CD4-positive, alpha-beta T cell treated with Interleukin-15 for 4 hours (primary cell): ENCODE measurements at regions not wholly inside any gene's neighbourhood (a gene's known extent, or its start where the extent isn't known, plus 50 kb on each side); places are given as distances from the start of the nearest gene placed in this dataset.
"Not testable (repeated sequence)": the region's sequence is repeated elsewhere in the genome, so short reads cannot be mapped to it uniquely, and the experiment has no call there.

Source experiments
- DNase-seq: peaks from one replicate; pipeline ENCODE4 v3.0.0-alpha.2; 2020; ENCODE audit warnings: low spot score

DNA sequence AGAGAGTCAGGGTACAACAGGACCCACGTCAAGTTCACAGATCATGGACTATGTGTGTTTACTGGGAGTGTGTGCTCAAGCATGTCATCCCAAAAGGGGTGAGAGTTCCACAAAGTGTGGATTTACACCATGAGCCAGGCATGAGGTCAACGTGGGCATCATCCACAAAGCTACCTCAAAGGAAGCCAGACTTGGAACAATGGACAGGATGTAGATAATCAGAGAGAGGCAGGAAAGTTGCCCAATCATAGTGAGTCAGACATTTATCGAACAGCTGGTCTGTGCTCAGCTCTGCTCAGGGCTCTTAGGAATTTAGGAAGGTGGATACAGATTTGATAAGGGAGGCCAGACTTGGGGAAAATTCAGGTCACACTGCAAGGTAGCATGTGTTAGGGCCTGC, 317.2 kb upstream of the CDYL start:
- DNase-seq: no peak

DNA sequence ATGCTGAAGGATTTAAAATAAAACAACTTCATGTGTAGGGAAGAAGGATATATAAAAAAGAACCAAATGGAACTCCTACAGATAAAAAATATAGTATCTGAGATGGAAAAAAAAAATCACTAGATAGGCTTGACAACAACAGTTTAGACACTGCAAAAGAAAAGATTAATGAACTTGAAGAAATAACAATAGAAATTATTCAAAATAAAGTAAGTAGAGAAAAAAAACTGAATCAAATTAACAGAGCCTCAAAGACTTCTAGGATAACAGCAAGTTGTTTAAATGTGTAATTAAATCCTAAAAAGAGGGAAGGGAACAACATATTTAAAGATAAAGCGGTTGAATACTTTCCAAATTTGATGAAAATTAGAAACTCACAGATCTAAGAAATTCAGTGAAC, 316.3 kb upstream of the ECI2 start:
- DNase-seq: no peak

DNA sequence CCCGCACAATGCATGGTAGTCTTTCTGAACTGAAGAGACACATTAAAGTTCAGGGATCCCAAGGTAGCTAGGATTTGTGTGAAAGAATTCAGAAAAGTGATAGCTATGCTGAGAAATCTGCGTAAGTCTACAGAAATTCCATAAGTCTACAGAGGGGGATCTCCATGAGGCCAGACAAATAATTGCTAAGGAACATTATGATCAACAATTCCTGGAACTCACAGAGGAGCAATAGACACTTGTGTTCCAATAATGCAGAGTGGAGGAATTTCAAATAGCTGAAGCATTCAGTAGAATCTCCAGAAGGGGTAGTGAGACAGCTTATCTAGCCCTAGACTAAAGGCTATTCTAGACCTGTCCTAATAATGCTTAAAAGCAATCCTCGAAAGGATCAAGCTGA, 315.7 kb upstream of the ECI2 start:
- DNase-seq: no peak

- DNase-seq: no peak
Observed at GRCh38 chr6:4450237-4450636, 314.9 kb upstream of the ECI2 start.

DNA sequence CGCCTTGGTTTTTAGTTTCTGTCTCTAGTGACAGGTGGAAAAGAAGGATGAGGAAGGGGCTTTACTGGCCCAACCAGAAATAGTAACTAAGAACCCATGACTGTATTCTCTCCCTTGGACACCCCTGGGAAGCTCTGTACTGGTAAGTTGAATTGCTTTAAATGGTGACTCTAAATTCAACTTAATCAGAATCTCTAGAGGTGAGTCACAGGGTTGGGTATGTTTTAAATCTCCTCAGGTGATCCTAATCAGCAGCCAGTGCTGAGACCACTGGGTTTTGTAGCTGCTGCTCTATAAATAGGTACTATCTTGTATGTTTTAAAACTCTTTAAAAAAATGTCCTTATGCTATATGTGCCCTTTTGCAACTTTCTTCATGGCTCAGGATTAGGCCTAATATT, 314.0 kb upstream of the ECI2 start:
- no peak for DNase-seq

DNA sequence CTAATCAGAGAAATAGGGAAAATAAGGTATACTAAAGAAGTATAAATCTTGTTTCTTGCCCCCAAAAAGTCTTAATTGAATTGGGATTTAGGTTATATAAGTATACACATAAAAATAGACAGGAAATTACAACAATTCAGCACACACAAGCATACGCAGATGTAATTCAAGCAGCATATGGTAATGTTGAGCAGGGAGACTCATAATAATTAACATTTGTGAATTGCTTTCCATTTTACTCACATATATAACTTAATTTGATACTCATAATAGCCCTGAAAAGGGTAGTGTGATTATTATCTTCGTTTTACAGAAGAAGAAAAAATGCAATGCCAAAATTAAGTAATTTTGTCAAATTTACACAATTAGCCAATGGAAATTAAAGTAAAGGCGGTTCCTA, 313.5 kb upstream of the ECI2 start:
- DNase-seq: no peak

DNA sequence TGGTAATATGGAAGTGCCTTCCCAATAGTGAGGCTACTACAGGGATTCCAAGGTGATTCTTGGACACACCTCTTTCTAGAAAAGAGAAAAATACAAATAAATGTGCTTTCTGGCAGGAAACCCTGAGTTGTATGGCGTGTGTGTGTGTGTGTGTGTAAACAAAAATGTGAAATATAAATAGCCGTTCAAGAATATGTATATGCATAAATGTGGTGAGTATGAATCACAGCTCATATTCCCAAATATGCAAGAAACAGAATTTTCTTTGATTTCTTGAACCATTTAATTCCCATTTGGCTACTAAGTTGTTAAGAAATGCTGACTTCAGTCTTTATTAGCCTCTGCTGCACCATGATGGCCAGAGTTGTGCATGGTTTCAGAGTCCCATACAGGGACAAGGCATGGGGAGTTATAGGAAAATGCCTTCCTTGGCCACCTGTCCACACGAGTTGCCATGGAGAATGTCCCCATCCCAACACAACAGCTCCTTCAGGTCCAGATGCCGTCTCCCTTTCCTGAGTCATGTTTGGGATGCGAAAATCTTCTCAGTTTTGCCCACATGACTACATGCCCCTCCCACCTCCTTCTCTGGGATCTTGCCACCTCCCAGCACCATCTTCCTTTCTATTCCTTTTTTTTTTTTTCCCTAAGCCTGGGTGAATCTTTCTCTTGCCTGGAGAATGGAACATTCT, 312.4 kb upstream of the ECI2 start:
- no peak for DNase-seq

DNA sequence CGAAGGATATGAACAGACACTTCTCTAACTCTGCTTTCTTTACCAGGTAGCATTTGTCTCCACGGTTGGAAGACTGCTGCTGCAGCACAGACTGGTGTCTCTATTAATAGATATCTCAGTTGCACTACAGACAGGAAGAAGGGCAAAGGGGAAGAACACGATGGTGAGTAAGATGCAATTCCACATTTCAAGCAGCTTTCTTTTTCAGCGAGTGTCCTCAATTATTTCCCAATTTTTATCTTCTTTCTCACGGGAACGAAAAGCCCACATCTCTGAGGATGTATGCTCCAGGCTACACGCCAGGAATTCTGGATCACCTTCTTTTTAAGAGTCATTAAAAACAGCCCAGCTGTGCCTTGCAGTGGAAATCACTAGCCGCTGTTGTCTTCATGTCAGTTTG, 311.6 kb upstream of the ECI2 start:
- no peak for DNase-seq

- no peak for DNase-seq
Observed at GRCh38 chr6:4441981-4442434, 306.6 kb upstream of the ECI2 start.

GRCh38 chr6:4439159-4439558, 303.8 kb upstream of the ECI2 start:
- no peak for DNase-seq

- no peak for DNase-seq
Observed at GRCh38 chr6:4437342-4437741, 302.0 kb upstream of the ECI2 start.

DNA sequence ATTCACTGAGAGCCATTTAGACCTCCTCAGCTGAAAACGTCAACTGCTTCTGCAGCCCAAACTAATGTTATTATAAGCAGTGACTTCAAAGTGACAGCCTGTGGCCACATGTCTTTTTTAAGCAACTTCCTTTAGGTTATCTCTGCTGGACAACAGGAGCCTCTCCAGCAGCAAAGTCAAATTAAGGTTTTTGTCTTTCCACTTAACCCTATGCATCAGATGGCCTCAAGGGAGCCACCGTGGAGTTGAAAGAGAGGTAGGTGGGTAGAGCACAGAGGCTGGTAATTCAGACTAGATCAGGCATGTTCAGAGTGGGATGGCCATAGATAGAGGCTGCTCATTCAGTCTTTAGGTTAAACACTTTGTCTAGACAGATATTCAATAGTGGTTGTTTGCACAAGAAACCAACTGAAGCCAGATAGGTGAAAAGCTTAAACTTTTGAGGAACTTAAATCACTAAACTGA, 300.6 kb upstream of the ECI2 start:
- no peak for DNase-seq

DNA sequence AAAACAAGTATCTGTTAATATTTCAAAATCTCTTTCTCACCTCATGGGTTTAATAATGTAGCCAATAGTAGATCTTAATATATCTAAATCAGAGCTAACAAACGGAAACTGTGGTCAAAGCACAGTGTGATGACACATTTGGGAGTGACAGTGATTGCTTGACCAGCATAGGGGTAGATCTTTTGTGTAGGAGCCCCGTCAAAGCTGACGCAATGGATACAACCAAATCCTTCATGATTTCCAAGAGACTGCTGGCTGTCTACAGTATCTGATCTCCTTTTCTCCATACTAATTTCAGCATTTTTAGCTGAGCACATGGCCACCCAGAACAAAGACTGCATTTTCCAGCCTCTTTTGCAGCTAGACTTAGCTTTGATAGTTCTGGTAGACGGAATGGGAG, 299.3 kb upstream of the ECI2 start:
- no peak for DNase-seq

DNA sequence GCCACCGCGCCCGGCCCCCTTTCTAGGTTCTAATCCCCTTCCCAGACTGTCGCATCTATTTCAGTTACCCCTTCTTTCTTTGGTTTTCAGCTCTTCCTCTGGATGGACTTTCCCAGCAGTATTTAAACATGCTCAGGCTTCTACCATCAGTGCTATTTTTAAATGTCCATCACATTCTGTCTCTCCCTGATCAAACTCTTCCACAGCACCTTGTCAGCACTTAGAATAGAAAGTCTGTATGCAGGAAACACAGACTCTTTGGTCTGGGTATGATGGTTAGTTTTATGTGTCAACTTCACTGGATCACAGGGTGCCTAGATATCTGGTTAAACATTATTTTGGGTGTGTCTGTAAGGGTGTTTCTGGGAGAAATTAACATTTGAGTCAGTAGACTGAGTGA, 297.8 kb upstream of the ECI2 start:
- no peak for DNase-seq

GRCh38 chr6:4426968-4427367, 291.6 kb upstream of the ECI2 start:
- DNase-seq: no peak

DNA sequence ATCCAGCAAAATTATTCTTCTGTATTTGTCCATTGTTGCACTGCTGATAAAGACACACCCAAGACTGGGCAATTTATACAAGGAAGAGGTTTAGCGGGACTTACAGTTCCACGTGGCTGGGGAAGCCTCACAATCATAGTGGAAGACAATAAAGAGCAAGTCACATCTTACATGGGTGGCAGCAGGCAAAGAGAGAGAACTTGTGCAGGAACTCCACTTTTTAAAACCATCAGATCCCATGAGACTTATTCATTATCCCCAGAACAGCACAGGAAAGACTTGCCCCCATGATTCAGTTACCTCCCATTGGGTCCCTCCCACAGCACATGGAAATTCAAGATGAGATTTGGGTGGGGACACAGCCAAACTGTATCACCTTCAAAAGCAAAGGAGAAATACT, 286.5 kb upstream of the ECI2 start:
- no peak for DNase-seq

DNA sequence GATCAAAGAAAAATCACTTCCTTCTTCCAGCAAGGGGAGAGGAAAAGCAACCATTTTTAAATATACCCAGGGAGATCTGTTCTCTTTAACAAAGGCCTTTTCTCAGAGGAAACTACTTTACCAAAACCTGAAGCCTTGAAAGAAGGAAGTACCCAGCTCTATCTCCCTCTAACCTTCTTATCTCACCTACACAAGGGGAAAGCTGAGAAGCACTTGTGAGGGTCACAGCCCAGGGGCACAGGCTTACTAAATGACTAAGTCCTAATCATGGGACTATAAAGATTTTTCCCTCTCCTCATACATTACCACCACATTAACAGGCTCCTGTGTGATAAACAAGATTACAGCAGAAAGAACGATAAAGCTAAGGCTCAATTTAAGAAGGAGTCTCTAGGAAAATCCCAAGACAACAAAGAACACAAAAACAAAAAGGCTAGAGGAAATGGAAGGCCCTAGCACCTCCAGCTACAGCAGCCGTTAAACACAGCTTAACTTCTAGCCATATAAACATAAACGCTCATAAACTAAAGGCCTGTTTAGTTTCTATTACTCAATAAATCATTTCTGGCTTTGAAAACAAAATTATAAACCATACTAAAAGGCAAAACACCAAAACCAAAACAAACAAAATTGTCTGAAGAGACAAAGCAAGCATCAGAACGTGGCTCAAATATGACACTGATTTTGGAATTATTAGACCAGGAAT, 284.9 kb upstream of the ECI2 start:
- DNase-seq: no peak

- DNase-seq: no peak
Observed at GRCh38 chr6:4415549-4415948, 280.2 kb upstream of the ECI2 start.

- not testable (repeated sequence) for DNase-seq
Observed at GRCh38 chr6:4414078-4414477, 278.7 kb upstream of the ECI2 start.

DNA sequence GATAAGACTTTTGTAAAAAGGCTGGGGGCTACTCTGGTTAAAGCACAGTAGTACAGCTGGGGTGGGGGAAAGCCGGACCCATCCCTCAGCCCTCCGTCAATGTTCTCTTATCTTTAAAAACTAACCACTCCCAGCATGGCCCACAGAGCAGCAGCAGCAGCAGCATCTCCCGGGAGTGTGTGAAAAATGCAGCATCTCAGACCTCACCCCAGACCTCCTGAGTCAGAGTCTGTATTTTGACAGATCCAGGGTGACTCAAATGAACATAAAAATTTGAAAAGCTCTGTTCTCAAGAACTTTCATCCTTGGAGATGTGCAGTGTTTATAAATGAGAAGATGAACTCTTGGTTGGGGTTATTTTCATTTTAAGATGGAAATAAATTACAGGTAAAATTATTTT, 277.7 kb upstream of the ECI2 start:
- DNase-seq: no peak

- no peak for DNase-seq
Observed at GRCh38 chr6:4412488-4412887, 277.1 kb upstream of the ECI2 start.

DNA sequence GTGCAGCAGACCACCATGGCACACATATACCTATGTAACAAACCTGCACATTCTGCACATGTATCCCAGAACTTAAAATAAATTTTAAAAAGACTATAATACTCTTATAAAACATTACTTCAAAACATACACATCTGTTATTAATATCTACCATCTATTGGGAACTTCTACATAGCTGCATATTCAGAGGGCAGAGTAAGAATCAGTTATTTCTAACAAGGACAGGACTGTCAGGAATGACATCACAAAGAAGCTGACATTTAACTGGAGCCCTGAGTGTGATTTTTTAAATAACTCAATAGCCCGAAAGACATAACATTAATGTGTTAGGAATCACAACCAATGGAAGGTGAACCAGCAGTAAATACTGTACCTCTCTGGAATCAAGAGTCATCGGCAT, 276.7 kb upstream of the ECI2 start:
- DNase-seq: no peak

GRCh38 chr6:4407710-4408109, 272.3 kb upstream of the ECI2 start:
- DNase-seq: not testable (repeated sequence)
